ENCODE measurements at regions not wholly inside any gene's neighbourhood (a gene's known extent, or its start where the extent isn't known, plus 50 kb on each side); places are given as distances from the start of the nearest gene placed in this dataset.

GRCh38 chr1:22196641-22197040 is 53.7 kb upstream of the WNT4 start:
- TF ChIP-seq CTCF (IDR thresholded peaks at IDR 0.05) (no peak), POLR2A (IDR thresholded peaks at IDR 0.05) (no peak)
